Hematopoietic multipotent progenitor cell treated with erythropoietin and hydrocortisone succinate and interleukin-3 and kit ligand, for 6 days (in vitro differentiated cells): ENCODE measurements at regions not wholly inside any gene's neighbourhood (a gene's known extent, or its start where the extent isn't known, plus 50 kb on each side); places are given as distances from the start of the nearest gene placed in this dataset.
A peak's percentile ranks its signal among the peaks of the same experiment; 100 is the strongest.
"Not testable (repeated sequence)": the region's sequence is repeated elsewhere in the genome, so short reads cannot be mapped to it uniquely, and the experiment has no call there.

Experiments
- DNase-seq: peaks from one replicate; pipeline ENCODE4 v3.0.0-alpha.2; 2015

- DNase-seq: no peak
Measured at GRCh38 chrX:97860226-97860625, 976.5 kb downstream of the RPA4 start.

- no peak for DNase-seq
Measured at GRCh38 chrX:97863261-97863660, 979.6 kb downstream of the RPA4 start.

- DNase-seq: peak; percentile 16
Measured at GRCh38 chrX:97867266-97867665, 983.6 kb downstream of the RPA4 start.

GRCh38 chrX:97876697-97877407, 993.1 kb downstream of the RPA4 start:
- DNase-seq: no peak

DNA sequence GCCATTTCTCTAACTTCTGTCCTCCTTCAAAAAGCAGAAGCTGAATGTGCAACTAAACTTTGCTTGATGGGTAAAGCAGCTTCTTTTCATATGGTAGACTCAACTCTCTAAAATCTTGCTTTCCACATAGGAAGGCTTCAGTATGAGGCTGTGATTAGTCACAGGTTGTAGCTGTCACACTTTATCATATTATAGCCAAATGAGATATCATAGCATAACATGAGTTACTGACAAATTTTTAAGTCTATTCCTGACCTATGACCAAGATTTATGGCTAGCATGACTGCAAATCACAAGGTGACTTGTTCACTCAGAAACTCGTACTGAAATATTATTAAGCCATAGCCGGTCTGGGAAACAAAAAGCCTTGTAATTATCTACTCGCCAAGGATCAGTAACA, 998.6 kb downstream of the RPA4 start:
- DNase-seq: no peak

DNA sequence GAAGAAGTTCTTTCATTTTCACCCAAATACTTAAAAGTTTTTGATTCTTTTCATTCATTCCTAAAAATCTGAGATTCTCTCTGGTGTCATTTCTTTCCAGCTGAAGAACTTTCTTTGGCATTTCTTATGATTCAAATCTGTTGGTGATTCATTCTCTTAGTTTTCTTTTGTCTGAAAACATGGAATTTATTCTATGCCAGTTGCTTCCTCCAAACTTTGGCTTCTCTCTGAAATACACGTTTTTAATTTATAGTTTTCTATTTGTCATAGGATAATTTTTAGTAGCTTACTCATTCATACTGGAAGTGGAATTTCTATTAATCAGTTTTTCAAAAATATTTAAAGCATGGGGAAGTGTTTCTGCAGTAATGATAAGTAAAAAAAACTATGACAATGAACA, 1012.0 kb downstream of the RPA4 start:
- no peak for DNase-seq

GRCh38 chrX:97897998-97898397, 1014.3 kb downstream of the RPA4 start:
- no peak for DNase-seq

DNA sequence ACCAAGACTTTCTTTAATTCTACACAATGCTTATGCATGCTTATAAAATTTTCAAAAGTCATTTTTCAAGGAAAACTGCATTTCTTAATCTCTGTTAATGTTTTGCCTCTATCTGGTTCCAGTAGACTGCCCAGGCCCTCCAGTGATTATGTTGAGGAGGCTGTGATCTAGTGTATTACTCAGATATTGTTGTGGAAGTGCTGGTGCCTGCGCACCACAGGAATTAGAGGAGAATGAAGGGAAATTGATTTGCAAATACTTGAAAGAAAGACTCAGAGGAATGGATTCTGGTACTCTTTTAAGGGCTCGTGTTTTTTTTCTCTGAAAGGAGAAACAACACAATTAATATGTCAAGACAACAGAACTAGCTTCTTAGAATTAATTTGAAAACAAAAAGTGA, 1015.1 kb downstream of the RPA4 start:
- no peak for DNase-seq

DNA sequence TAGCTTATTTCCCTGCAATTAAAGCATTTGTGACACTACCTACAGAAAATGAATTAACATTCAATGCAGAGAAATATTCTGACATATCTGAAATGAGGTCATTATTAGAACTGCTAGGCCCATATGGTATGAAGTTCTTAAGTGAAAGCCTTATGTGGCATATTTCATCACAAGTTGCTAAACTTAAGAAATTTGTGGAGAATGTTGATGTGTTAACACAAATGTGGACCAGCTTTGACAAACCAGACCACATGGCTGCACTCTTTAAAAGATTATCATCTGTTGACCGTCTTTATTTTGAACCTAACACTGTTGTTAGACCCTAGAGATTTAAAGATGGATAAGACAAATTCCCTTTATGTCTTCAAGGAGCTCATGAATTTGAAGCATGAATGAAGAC, 1024.1 kb downstream of the RPA4 start:
- DNase-seq: peak; percentile 1

- peak; percentile 20 for DNase-seq
Measured at GRCh38 chrX:97909245-97909644, 1025.5 kb downstream of the RPA4 start.

GRCh38 chrX:97915390-97915789, 1031.7 kb downstream of the RPA4 start:
- not testable (repeated sequence) for DNase-seq

- DNase-seq: not testable (repeated sequence)
Measured at GRCh38 chrX:97921223-97921622, 1037.5 kb downstream of the RPA4 start.

DNA sequence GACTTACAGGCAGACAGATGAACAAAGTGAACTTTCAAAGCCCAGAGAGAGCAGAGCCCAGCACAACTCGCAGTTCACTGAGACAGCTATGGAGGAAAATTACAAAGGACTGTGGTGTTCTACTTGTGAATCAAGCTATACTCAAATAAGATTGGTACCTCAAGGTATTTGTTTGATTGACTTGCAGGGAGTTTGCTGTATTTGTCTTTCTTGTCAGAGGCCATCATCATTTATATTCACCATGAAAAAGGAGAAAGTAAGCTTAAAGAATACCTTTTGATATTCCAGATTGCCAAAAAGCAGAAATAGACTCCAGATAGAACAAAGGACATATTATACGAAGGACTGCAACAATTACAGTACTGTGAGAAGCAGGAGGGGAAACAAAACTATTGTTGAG, 1047.9 kb downstream of the RPA4 start:
- DNase-seq: no peak

- no peak for DNase-seq
Measured at GRCh38 chrX:97936296-97936695, 1052.6 kb downstream of the RPA4 start.

- no peak for DNase-seq
Measured at GRCh38 chrX:97938706-97939105, 1055.0 kb downstream of the RPA4 start.

DNA sequence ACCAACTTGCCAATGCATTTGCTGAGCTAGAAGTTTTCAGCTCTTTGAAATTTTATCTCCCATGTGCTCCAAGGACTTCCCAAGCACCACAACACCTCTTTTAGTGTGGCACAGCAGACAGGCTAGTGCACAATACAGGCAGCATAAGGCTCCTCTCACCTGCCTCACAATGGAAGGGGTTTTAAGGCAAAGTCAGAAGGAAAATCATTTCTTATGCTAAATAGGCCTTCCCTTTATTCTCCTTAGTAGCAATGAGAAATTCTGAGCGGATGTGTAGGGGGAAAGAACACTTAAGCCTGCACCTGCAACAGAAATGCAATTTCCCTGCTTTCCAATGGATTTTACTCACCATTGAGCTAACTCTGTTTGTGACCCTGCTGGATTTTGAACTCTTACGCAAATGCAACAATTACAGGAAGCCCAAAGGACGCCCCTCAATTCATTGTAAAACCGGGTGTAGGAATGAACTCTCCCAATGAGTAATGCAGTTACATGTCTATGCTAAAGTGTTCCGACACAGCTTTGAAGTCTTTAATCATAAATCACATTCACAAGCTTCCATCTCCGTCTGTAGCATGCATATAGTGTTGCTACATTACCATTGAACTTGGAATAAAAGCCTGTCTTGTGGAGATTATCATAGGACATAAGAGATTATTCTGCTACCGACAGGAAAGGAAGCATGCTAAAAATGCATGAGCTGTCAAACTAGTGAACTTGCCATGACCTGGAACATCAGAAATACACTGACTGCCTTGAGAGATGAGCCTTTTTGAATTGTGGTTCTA, 1084.9 kb downstream of the RPA4 start:
- no peak for DNase-seq

DNA sequence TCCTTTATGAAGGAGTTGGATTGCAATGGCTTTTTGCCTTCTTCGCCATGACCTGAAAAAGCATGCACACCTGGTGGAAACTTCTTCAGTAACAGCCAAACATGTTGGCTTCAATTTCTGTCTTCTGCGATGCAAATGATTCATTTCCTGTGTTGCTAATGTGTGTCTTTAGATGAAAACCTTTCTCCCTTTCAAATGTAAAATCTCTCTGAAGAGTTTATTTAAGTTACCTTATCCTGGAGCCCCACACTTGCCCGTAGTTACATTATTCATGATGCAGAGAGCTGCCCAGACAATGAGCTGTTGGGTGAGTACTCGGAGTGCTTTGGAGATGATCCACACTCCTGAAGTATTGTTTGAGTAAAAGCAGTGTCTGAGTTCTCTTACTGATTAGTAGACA, 1100.9 kb downstream of the RPA4 start:
- DNase-seq: no peak

- no peak for DNase-seq
Measured at GRCh38 chrX:97985096-97985495, 1101.4 kb downstream of the RPA4 start.

- DNase-seq: no peak
Measured at GRCh38 chrX:97987979-97988378, 1104.3 kb downstream of the RPA4 start.

- no peak for DNase-seq
Measured at GRCh38 chrX:97995834-97996233, 1112.1 kb downstream of the RPA4 start.

- DNase-seq: no peak
Measured at GRCh38 chrX:98028691-98029090, 1145.0 kb downstream of the RPA4 start.

DNA sequence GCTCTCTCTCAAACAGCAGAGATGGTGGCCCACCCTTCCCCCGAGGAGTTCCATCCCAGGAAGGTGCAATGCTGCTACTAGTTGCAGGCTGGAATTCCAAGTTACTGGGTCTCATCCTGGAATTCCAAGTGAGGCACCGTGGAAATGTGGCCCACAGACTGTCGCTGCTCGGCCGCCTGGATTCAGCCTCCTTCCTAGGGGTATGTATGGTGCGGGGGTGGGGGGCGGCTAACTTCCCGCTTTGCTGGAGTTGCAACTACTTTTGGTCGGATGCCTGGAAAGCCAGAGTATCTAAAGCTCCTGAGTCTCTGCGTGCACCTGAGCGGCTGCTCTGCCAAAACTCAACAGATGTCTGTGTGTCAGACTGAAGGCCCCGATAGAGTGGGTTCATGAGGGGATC, 1146.2 kb downstream of the RPA4 start:
- DNase-seq: no peak

DNA sequence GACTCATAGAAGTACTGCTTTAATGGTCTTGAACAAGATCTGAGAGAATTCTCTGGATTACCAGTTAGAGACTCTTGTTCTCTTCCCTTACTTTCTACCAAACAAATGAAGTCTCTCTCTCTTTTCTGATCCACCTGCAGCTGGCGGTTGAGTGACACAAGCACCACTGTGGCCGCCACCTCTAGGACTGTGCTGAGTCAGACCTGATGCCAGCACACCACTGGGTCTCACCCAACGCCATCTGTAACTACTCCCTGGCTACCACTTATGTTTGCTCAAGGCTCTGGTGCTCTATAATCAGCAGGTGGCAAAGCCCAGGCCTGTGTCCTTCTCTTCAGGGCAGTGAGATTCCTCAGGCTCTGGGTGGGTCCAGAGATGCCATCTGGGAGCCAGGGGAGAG, 1173.5 kb downstream of the RPA4 start:
- DNase-seq: no peak

DNA sequence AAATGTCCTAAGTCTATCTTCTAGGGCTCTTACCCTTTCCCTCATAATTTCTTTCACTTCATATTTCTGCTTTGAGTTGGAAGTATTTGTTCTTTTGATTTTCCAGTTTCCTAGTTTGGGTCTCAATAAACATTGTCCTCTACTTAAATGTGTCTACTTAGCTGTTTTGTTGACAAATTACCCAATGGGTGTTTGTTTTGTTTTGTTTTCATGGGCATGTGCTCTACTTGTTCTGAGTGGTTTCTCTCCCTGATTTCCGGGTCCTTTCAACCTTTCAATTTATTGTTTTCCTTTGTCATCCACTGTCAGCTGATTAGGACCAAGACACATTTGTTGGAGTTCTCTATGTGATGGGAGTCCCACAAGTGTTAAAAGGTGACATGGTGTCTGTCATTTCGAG, 1181.4 kb downstream of the RPA4 start:
- DNase-seq: no peak

DNA sequence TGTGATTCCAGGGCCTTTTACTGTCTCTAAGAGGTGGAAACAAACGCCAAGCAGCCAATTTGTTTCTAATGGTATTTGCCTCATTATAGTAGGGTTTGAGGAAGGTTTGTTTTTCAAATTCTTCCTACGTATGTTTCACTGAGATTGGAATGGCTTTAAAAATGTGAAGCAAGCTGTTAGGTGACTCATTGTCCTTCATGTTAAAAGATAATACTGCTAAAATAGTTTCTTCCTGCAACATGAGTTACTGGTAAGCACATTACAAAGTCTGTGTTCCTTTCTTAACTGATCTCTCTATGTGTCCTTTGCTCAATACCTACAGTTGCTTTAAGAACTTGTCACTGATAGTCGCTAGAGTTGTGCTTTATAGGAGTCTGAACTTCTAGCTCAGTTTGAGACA, 1183.9 kb downstream of the RPA4 start:
- no peak for DNase-seq
